Fibroblast of upper back skin (primary cell): ENCODE measurements at regions not wholly inside any gene's neighbourhood (a gene's known extent, or its start where the extent isn't known, plus 50 kb on each side); places are given as distances from the start of the nearest gene placed in this dataset.
"Not testable (repeated sequence)": the region's sequence is repeated elsewhere in the genome, so short reads cannot be mapped to it uniquely, and the experiment has no call there.

Experiments used
- DNase-seq: peaks from one replicate; pipeline ENCODE4 v3.0.0-alpha.2; 2013

DNA sequence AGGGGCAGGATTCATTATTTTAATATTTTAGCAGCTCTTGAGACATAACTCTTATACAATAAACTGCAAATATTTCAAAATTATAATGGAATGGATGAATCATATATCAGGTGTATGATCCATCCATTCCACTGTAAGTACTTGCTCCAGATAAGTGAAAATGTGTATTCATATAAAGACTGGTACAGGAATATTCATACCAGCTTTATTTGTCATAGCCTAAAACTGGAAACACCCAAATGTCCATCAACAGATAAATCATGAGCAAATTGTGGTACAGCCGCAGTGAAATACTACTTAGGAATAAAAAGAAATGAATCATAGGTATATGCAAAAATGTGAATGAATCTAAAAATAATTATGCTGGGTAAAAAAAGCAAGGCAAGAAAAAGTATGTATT, 263.6 kb upstream of the SYT10 start:
- no peak for DNase-seq

DNA sequence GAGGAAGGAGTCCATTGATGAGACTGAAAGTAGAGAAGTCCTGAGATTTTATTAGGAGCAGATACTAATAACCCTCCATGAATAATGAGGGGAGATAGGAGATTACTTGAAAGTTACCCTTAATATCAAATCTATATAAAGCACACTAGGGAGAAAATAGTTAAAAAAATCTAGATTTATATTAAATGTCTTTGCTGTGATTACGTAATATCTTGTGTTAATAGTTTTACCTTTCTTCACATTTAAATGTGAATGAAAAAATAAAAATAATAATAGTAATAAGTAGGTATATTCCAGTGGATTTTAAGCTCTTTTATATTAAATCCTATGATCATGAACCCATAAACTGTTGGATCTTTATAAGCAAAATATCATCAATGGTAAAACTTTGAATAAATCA, 267.3 kb upstream of the SYT10 start:
- no peak for DNase-seq

DNA sequence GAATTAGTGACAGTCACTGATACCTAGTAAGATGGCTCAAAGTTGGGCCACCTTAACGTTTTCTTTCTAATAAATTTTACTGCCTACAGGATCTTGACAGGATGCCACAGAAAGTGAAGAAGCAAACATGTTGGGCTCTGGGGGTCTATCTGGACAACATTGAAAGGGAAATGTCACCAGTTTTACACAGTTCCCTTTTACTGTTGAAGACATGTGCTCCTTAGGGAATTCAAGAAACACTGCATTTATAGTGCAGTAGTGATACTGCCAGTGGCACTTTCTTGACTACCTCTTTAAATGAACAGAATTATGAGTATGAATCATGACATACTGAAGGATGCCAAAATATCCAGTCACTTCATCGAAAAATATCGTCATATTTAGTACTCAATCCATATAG, 269.3 kb upstream of the SYT10 start:
- no peak for DNase-seq

DNA sequence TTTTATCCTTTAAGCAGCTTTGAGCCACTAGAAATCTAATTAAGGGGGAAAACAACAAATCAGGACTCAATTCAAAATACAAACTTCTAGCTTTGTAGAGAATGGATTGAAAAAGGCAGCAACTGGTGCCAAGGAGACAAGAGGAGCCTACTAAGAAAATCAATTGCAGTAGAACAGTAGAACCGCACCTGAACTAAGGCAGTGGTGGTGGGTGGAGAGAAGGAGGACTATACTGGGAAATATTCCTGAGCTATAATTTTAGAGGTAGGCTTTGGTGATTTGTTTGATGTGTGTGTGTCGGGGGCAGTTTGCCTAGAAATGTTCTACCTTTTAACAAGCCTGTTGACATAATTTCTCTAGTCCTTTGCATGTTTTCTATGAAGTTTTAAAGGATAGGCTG, 270.9 kb upstream of the SYT10 start:
- no peak for DNase-seq

DNA sequence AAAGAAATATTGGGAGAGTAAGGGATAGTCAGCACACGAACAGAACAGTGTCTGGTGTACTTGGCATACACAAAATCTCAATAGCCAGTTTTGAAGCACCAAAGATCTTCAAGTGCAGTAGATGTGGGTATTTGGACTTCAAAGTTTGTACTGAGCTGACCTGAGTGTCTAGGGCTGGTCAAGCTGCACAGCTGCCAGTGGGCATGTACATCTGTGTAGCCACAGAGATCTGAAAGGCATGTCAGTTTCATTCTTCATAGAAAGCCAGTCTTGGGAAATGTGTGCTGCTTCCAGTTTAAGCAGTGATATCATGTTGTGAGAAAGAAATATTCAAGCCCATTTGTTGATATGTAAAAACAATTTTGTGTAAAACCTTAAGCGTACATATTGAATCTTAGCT, 279.0 kb upstream of the SYT10 start:
- DNase-seq: no peak

DNA sequence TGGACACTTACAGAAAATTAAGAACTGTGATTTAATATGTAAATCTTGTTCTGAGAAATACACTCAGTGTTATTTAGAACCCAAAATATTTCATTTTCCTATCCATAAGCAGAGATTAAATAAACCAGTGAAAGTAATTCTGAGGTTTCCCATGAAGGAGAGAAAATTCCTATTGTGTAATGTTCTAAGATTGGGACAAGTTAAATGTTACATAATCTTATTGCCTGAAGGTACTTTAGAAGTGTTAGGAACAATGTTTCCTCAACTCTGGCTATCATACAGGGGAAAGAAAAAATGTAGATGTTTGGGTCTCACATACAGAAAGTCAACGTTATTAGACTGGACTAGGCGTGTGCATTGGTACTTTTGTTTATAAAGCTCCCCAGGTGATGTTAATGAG, 281.9 kb upstream of the SYT10 start:
- DNase-seq: no peak

DNA sequence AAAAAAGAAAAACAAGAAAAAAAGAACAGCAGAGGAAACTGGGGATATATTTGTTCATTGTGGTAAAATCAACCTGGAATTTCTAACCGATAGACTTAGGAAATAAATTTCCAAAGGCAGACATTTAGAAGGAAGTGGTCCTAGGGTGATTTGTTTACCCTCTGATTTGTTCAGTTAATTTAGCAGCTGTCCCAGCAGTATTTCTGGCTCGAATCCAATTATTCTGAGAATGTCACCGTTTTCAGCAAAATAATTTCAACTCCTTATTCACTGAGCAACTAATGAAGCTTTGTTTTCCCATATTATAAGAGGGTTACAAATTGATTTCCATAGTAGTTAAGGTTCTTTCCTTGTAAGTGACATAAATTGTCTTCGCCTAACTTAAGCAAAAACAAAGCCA, 285.2 kb upstream of the SYT10 start:
- DNase-seq: no peak

DNA sequence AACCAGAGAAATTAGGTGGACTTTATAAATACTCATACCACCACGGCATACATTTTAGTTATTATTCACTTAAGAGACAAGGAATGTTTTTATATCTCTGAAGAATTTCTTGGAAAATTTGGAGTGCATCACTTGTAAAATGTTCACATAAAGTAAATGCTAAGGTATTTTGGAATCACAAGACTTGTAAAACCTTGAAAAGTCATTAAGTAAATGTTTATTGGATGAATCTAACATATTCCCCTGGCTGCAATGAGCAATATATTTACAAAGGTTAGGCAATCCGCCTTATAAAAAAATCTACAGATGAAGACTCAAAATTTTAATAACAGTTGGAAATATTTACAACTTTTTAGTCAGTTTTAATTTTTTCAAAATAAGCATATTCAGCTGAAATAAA, 287.4 kb upstream of the ALG10 start:
- no peak for DNase-seq

DNA sequence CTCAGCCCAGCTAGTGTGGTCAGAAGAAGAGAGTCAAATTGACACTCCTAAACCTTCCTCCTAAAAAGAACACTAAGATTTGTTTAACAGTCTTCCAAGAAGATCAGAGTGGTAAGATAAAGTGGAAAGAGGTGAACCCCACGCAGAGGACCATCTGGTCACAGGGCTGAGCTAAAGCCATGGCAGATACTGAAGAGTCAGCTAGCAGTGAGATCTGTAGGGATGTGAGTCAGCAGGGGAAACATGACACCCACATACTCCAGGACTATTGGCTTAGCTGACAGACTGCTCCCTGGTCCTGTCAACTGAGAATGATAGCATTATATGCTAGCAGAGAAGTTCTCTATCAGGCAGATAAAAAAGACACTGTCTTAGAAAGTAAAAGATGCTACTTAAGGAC, 269.4 kb upstream of the ALG10 start:
- DNase-seq: no peak

DNA sequence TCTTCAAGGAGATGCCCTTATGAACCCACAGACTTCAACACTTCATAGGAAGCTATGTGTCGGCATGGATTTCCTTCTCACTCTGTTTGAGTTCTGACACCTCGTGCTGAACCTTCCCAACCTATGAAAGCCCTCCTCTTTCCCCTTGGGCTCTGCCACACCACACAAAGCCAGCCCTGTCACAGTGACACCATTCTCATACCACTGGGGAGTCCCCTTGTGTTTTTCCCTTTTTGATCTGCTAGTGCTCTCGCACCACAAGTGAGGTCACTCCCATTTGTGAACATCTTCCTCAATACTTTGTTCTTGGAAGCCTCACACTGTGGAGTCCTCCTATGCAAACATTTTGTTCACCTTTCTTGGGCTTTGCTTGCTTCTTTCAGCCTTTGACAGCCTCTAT, 264.6 kb upstream of the ALG10 start:
- no peak for DNase-seq

DNA sequence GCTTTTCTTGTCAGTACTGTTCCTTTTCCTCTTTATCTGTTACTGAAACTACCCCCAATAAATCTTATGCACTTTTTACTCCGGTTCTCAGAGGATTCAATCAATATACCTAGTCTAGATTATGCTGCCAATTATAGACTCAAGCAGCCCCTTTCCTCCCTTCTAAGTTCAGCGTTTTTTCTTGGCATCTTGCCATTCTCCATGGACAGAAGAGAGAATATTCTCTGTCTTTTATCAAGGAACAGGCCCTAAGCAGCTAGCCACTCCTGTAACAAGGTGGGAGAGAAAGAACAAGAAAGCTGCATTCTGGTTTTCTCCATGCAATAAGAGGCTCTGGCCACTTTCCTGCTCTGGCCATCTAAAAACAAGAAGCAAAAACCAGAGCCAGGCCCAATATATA, 263.0 kb upstream of the ALG10 start:
- no peak for DNase-seq

DNA sequence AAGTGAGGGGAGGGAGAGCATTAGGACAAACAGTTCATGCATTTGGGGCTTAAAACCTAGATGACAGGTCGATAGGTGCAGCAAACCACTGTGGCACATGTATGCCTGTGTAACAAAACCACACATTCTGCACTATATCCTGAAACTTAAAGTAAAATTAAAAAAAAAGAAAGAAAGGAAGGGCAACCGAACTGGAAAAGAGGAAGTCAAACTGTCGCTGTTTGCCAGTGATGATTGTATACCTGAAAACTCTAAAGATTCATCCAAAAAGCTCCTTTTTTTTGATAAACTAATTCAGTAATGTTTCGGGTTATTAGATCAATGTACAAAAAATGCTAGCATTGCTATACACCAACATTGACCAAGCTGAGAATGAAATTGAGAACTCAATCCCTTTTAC, 259.0 kb upstream of the ALG10 start:
- DNase-seq: no peak

DNA sequence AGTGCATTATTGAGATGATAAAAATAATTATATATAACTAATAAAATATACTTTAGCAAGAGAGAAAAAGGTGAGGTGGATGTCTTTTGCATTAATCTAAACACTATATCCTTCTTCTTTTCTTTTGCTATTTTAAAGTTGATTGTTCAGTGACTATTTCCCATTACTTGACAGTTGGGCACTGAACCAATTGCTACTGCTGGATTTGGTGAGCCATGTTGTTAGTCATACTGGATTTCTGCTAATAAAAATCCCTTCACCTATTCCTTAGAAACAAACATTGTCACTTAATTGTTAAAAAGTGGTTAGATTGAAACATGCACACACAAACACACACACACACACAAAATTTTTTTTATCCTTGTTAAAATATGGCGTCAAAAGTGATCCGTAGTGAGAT, 251.6 kb upstream of the ALG10 start:
- DNase-seq: no peak

DNA sequence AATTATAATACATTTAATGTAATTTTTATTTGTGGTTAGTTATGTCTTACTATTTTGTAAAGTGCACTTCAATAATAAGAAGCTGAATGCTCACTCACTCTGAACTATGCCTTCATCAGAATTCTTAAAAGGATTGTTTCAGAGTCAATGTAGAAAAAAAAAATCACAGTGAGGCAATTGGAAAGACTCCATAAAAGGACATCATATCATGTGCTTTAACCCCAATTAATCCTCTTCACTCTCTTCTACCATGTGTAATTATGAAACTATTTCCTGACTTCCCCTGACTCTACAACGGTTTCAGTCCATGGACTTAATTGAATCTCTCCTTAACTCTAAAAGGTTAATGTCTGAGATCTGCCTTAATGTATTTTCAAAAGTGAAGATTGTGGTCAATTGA, 250.4 kb upstream of the ALG10 start:
- DNase-seq: no peak

DNA sequence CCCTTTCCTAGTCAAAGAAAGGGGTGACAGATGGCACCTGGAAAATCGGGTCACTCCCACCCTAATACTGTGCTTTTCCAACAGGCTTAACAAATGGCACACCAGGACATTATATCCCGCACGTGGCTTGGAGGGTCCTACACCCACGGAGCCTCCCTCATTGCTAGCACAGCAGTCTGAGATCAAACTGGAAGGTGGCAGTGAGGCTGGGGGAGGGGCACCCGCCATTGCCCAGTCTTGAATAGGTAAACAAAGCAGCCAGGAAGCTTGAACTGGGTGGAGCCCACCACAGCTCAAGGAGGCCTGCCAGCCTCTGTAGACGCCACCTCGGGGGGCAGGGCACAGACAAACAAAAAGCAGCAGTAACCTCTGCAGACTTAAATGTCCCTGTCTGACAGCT, 249.2 kb upstream of the ALG10 start:
- DNase-seq: not testable (repeated sequence)

DNA sequence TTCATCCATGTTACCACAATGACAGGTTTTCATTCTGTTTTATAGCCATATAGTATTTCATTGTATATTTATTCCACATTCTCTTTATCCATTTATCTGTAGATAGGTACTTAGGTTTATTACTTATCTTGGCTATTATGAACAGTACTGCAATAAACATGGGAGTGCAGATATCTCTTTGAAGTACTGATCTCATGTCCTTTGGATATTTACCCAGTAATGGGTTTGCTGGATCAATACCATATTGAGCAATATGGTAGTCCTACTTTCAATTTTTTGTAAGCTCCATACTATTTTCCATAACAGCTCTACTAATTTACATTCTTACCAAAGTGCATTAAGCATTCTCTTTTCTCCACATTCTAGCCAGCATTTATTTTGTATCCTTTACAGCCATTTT, 235.8 kb upstream of the ALG10 start:
- DNase-seq: no peak

DNA sequence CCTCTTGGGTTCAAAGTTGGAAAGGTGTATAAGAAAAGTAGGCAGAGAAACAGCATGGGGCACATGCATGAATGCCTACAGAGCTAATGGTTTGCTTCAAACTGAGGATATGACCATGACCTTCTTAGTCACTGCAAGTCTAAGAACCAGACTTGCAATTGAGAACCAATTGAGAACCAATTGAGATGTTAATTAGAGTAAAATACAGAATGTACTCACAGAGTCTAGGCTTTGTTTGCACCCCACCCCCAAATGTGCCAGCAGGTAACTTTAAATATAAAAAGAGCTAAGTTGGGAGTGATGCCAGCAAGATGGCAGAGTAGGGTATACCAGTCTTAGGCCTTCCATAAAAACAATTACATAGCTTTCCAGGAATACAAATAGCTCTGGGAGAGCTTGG, 227.3 kb upstream of the ALG10 start:
- DNase-seq: no peak

DNA sequence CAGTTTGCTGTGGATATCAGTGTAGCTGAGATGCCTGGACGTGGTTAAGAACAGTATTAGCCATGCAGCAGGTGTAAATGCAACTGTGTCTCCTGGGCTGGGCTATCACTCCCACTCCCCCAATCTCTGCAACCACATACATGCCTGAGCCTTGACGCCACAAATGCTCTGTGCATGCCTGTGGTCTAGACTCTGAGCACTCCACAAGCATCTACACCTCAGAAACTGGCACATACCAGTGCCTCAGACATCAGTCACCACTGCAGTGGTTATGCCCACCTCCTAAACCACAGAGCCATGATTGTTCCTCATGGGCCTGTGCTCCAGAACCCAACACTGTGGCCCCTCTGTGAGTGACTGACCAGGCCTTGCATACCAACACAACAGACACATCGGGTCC, 226.8 kb upstream of the ALG10 start:
- no peak for DNase-seq

DNA sequence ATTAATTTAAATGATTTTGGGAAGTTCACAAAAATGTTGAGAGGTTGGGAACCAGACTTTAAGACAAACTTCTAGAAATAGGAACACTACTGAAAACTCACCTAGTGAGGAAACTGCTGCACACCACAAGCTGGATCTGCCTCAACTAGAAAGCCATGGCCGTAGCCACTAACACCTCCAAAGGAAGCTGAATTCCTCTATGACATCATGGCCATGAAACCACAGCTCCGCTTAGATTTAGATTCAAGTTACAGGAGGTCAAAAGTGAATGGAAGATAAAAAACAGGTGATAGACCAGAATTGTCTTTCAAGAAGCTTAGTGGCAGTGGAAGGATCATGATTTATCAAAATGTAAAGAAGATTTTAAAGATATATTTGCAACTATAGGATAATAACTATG, 208.8 kb upstream of the ALG10 start:
- no peak for DNase-seq

DNA sequence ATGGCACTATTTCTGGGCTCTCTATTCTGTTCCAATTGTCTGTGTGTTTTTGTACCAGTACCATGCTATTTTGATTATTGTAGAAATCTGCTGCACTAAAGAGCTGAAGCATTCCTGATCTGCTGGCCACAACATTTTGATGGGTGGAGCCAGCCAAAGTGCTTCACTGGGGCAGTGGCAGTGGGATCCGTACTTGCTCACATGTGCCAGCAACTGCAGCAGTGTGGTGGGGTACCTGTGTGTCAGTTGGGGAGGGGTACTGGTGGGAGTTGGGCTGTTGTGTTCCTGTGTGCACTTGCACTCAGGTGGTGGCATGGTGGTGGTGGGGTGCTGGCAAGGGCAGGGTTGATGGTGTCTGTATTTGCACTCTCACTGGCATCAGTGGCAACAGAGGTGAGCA, 204.6 kb upstream of the ALG10 start:
- no peak for DNase-seq

DNA sequence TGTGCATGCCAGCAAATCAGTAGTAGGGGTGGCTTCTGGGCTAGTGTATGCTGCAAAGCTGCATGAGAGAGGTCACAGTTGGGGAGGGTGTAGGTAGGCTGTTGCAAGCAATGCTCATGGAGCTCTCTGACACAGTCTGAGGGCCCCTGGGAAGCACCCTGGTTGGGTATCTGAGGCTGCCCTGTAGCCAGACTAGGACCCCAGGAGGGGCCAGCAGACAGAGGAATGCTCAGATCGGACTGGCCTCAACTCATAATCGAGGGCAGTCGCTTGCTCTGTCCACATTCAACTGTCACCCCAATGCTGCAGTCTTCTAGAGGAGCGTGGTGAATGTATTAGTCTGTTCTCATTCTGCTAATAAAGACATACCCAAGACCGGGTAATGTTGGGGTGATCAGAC, 204.0 kb upstream of the ALG10 start:
- no peak for DNase-seq

DNA sequence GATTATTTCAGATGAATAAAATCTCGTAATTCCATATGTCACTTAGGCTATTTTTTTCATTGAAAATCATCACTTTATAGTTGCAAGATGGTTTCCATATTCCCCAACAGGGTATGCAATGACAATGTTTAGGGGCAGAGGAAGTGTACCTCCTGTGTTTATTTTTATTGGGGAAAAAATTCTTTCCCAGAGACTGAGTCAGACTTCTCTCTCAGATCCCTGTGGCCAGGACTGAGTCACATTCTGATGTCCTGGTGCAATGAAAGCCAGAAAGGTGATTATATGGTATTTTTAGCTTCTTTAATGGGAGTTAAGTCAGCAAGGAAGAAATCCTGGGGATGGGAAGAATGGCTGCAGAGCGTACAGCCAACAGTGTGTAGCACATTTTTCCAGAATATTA, 196.9 kb upstream of the ALG10 start:
- no peak for DNase-seq

DNA sequence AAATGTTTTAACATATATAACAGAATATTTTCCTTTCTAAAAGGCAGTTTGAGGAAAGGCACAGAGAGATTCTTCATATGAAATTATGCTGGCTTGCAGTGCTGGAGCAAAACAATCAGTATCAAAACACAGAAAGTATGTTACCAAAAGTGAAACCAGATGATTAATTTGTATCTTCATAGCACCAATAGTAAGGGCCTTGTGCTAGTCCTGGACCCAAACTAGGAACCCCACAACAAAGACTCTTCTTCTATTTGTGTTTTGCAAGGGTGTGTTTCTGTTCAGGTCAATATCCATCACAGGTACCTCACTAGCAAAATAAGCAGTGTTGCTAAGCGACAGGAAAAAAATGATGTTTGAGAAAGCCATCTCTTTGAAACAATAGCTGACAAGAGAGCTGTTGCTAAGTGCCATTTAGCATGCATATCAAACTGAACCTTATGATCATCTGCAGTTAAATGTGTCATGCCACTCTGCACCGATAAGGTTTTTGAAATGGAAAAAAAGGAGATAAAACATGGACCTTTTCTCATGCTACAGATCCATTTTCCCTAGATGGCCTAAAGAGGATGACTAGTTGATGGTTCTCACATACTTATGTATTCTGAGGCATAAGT, 196.2 kb upstream of the ALG10 start:
- no peak for DNase-seq

DNA sequence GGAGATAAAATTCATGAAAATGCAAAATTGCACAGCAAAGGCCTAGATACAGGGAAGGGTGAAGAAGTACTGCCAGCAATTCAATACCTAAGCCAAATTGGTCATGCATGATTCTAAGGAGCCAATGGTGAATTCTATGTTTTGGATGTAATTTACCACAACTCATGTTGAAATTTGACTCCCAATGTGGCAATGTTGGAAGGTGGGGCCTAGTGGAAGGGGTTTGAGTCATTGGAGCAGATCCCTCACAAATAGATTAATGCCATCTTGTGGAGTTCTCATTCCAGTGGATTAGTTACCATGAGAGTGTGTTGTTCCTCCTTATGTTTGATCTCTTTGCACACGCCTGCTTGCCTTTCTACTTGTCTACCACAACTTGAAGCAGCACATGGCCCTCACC, 194.0 kb upstream of the ALG10 start:
- no peak for DNase-seq

DNA sequence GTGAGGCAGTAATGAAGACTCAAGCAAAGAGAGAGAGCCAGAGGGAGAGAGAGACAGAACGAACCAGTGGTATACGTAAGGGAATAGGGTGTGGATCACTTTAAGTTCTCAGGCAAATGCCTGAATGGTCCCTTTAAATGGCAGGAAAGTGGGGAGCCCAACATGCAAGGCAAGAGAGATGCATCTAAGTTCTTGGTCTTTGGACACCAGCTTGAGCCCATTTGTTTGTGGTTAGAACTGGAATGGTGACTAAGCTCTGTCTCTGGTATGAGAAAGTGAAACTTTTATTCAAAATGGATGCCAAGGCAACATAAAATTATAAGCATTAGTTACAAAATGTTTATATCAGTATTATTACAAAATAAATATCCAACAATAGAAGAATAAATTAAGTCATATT, 192.2 kb upstream of the ALG10 start:
- DNase-seq: no peak

DNA sequence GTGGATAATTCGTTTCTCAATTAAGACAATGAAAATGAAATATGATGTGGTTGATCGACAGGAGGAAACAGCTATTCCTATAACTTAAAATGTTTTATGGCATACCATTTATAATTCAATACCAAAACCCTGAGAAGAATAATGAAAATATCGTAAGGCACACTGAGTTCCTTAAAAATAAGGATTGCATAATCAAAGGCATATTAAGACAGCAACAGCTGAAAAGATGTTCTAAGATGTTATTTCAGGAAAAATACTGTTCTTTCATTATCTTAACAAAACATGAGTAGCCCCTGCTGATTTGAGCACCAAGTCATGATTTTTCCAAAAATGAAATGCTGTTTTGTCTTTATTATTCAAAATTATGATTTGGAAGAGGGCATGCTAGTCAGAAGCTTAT, 189.4 kb upstream of the ALG10 start:
- no peak for DNase-seq
